Heart left ventricle (tissue), 16 donors: ENCODE measurements at regions not wholly inside any gene's neighbourhood (a gene's known extent, or its start where the extent isn't known, plus 50 kb on each side); places are given as distances from the start of the nearest gene placed in this dataset.

Experiments
- ATAC-seq, 4 donors: fragments of 200-7000 bp; cut with Tn5 transposase; one replicate each; pipeline ENCODE4 v1.9.1; 2020 to 2022; ENCODE audit warnings: moderate library complexity in 4 of 4, mild to moderate bottlenecking in 3 of 4, moderate number of reproducible peaks in 1 of 4
- DNase-seq, 5 donors: peaks; one replicate each; pipeline ENCODE4 v3.0.0-alpha.2; 2020
- H3K27ac ChIP-seq, 12 donors: fragments of 200-600 bp; sonication (generic) in 4 of 12; one replicate each; pipeline versions ENCODE4 v1.5.0 to v1.8.0; 2016 to 2022; ENCODE audit warnings: mild to moderate bottlenecking in 2 of 12
- H3K27me3 ChIP-seq, 9 donors: fragments of 200-600 bp; sonication (generic) in 2 of 9; one replicate each; pipeline versions ENCODE4 v1.5.1 to v1.8.0; 2016 to 2022; ENCODE audit warnings: mild to moderate bottlenecking in 3 of 9
- H3K36me3 ChIP-seq, 9 donors: fragments of 200-600 bp; sonication (generic) in 2 of 9; one replicate each; pipeline versions ENCODE4 v1.5.0 to v1.8.0; 2018 to 2022; ENCODE audit warnings: mild to moderate bottlenecking in 2 of 9
- H3K4me1 ChIP-seq, 12 donors: fragments of 200-600 bp; sonication (generic) in 4 of 12; one replicate each; pipeline versions ENCODE4 v1.5.0 to v1.8.0; 2016 to 2022; ENCODE audit warnings: mild to moderate bottlenecking in 3 of 12
- H3K4me3 ChIP-seq, 12 donors: fragments of 200-600 bp; sonication (generic) in 4 of 12; one replicate each; pipeline versions ENCODE4 v1.5.0 to v1.8.0; 2017 to 2022; ENCODE audit warnings: mild to moderate bottlenecking in 9 of 12, moderate library complexity in 4 of 12
- H3K9me3 ChIP-seq, 12 donors: fragments of 200-600 bp; sonication (generic) in 4 of 12; one replicate each; pipeline versions ENCODE4 v1.5.0 to v1.8.0; 2016 to 2022; ENCODE audit warnings: mild to moderate bottlenecking in 1 of 12
- CTCF ChIP-seq, 12 donors: fragments of 200-600 bp; sonication (generic) in 4 of 12; IDR thresholded peaks; one replicate each; pipeline versions ENCODE4 v1.5.0 to v1.8.0; 2018 to 2022; ENCODE audit warnings: antibody characterized with exemption in 12 of 12, mild to moderate bottlenecking in 5 of 12
- POLR2A ChIP-seq, 2 donors: fragments of 450-650 bp; IDR thresholded peaks; one replicate each; pipeline ENCODE4 v1.6.1; 2017; ENCODE audit warnings: antibody characterized with exemption in 2 of 2, mild to moderate bottlenecking in 2 of 2, moderate library complexity in 2 of 2
- WGBS, 4 donors: extraction: QIAGEN DNeasy Blood & Tissue Kit in 2 of 4; methylation state at CpG; one replicate each; pipeline versions ENCODE4 v1.1.5 to v1.1.7; 2013 to 2018; 5-methylcytosine and 5-hydroxymethylcytosine counted together
- intact Hi-C, 10 donors: fragments of 100-400 bp; cut with DNase I; formaldehyde crosslinking; loops; one replicate each; pipeline versions ENCODE4 v1.11.1 to v1.14.2; 2022
- donor health status: ischemic (EF 13 %, LVEDD 7.1; RV severe dilation, severe dysfunction).
- donor health status: healthy with polysubstance abuse.
- donor health status: DM: no; HTN: yes; CAD: no.
- donor health status: DM: no; HTN: no; CAD: no.
- donor health status: ischemic (EF 25% LVEDD 6.9; RV normal size, moderate dysfunction).
- donor health status: ischemic (EF 25% LVEDD 5.7; RV mildly dilated, moderate dysfunction).
- donor health status: healthy.
- donor health status: DM: yes; HTN: yes; CAD: no.
- donor health status: ischemic (EF 35%, LVEDD 5.7; RV mildly dilated, moderate dysfunction).
- donor health status: nonischemic (EF 11% LVEDD 7.7; RV severe dilation, severe dysfunction).
- donor health status: DM: yes; HTN: yes; CAD: no.
- donor health status: PGD.
- donor health status: ischemic (EF 29% LVEDD 5.4; RV normal size, mild dysfunction).
- donor health status: nonischemic (EF 23%, LVEDD 6.1; RV moderate dilation, normal function).

DNA sequence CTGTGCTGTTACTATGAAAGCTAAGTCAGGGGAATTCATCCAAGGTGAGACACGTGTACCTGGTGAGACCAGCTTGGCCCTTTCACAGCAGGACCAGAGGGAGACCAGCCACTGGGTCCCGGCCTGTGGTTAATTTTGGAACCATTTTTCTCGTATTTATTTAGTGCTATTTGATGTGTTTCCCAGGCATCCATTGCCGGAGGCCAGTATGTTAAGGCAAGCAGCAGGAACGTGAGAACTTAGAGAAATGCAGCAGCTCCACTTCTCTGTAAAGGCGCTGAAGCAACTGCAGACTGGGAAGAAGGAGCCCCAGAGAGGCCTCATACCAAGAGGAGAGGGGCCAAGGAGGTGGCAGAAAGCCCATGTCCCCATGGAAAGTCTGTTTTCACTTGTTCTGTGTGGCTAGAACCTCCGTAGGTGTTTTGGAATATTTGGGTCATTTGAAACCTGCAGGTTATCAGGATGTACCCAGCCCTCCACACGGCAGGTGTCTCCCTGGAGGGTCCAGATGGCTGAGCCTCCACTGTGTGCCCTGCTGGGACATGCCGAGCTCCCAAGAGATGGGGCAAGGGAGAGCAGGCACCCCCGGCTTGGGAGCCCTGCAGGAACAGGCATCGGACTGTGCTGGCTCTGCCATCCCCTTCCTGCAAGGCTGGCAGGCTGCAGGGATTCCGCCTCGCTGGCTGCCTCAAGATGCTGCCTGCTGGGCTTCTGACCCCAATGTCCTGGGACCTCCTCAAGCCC is 256.0 kb upstream of the RAB6C start:
- 74 to 79% (median 77%) methylated on average over 9 to 13 of the region's 13 CpGs for WGBS, 4 donors
- H3K4me3 ChIP-seq, result no peak overlapping the region
- peaks cover 0 to 10% (median 0%) of the 10 kb centered on the region in 9 donors for H3K27me3 ChIP-seq
- no peaks in the 10 kb centered on the region for H3K9me3 ChIP-seq
- intact Hi-C loops, result no loop called here
- no peaks in the 10 kb centered on the region for H3K36me3 ChIP-seq
- H3K4me1 ChIP-seq, result no peaks in the 10 kb centered on the region
- no peak overlapping the region for H3K27ac ChIP-seq
- TF ChIP-seq CTCF (IDR thresholded peaks at IDR 0.05) (no peak), POLR2A (IDR thresholded peaks at IDR 0.05) (no peak)
- DNase-seq (no peak), ATAC-seq (no peak)

- TF ChIP-seq CTCF (IDR thresholded peaks at IDR 0.05) (no peak), POLR2A (IDR thresholded peaks at IDR 0.05) (no peak)
- H3K9me3 ChIP-seq, result no peaks in the 10 kb centered on the region
- ATAC-seq (no peak), DNase-seq (no peak)
- WGBS, 4 donors, result 86 to 92% (median 87%) methylated on average over 9 to 10 of the region's 10 CpGs
- no peaks in the 10 kb centered on the region for H3K4me1 ChIP-seq
- no peak overlapping the region for H3K4me3 ChIP-seq
- intact Hi-C loops, result no loop called here
- no peak overlapping the region for H3K27ac ChIP-seq
- peaks cover 0 to 3% (median 0%) of the 10 kb centered on the region in 9 donors for H3K27me3 ChIP-seq
- H3K36me3 ChIP-seq, result no peaks in the 10 kb centered on the region
Measured at GRCh38 chr2:129724021-129724757, 255.3 kb upstream of the RAB6C start.

DNA sequence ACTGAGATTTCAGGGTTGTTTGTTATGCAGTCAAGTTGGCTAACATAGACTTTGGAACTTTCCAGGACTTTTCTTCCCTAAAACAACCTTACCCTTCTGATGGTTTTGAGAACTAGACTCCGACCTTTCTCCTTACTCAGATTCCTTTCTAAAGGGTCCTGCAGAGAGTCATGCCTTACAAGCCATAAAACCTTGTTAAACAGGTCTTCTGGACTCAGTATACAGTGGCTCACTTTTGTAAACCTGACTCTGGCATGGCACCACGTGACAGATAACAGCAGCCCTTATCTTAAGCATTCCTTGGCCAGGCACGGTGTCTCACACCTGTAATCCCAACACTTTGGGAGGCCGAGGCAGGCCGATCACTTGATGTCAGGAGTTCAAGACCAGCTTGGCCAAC is 253.2 kb upstream of the RAB6C start:
- intact Hi-C loops, result no loop called here
- Histone ChIP-seq H3K4me1 (no peaks in the 10 kb centered on the region), H3K9me3 (no peaks in the 10 kb centered on the region), H3K36me3 (no peaks in the 10 kb centered on the region), H3K27me3 (peaks cover 0 to 3% (median 0%) of the 10 kb centered on the region in 9 donors), H3K4me3 (no peak overlapping the region), H3K27ac (no peak overlapping the region)
- DNase-seq (no peak), ATAC-seq (no peak)
- 34 to 47% (median 44%) methylated on average over 5 of the region's 5 CpGs for WGBS, 4 donors
- no peak for TF ChIP-seq CTCF (IDR thresholded peaks at IDR 0.05)
- no peak for TF ChIP-seq POLR2A (IDR thresholded peaks at IDR 0.05)

GRCh38 chr2:129727286-129727685 is 252.2 kb upstream of the RAB6C start:
- Histone ChIP-seq H3K27me3 (peaks cover 0 to 3% (median 0%) of the 10 kb centered on the region in 9 donors), H3K4me1 (no peaks in the 10 kb centered on the region), H3K27ac (no peak overlapping the region), H3K9me3 (no peaks in the 10 kb centered on the region), H3K4me3 (no peak overlapping the region), H3K36me3 (no peaks in the 10 kb centered on the region)
- no peak for ATAC-seq
- WGBS, 4 donors, result 76 to 87% (median 83%) methylated on average over 4 of the region's 4 CpGs
- no peak for DNase-seq
- no peak for TF ChIP-seq POLR2A (IDR thresholded peaks at IDR 0.05)
- TF ChIP-seq CTCF (IDR thresholded peaks at IDR 0.05), result no peak
- intact Hi-C loops, result no loop called here
